ENCODE measurements at regions not wholly inside any gene's neighbourhood (a gene's known extent, or its start where the extent isn't known, plus 50 kb on each side); places are given as distances from the start of the nearest gene placed in this dataset.

DNA sequence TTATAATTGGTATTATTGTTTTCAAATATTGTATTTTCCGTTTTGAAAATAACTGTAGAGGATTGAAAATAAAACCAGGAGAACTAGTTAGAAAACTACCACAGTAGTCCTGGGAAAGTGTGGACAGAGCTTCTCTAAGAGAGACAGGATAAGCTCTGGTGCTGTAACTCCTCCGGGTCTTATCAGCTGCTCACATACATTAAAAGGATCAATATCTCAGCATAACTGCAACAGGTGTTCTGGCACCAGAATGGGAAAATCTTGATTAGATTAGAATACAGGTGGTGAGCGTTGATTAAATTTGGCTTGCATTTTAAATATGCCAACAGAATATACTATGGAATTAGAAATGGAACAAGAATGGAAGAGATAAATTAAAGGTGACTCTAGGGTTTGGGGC lies 1138.9 kb upstream of the ADGRB3 start:
- TF ChIP-seq, protein P1, sequence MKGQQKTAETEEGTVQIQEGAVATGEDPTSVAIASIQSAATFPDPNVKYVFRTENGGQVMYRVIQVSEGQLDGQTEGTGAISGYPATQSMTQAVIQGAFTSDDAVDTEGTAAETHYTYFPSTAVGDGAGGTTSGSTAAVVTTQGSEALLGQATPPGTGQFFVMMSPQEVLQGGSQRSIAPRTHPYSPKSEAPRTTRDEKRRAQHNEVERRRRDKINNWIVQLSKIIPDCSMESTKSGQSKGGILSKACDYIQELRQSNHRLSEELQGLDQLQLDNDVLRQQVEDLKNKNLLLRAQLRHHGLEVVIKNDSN (IDR thresholded peaks at IDR 0.05) = no peak
- TF ChIP-seq RAD21 (IDR thresholded peaks at IDR 0.05; ENCODE audit: low read depth) (no peak), TAF1 (IDR thresholded peaks at IDR 0.05; ENCODE audit: low read depth) (no peak), EP300 (IDR thresholded peaks at IDR 0.05; ENCODE audit: borderline replicate concordance) (no peak), EGR1 (IDR thresholded peaks at IDR 0.05) (no peak), NFIC (IDR thresholded peaks at IDR 0.05) (no peak), CEBPB (IDR thresholded peaks at IDR 0.05) (no peak), FOXM1 (IDR thresholded peaks at IDR 0.05; ENCODE audit: borderline replicate concordance, low read depth) (no peak), TCF12 (IDR thresholded peaks at IDR 0.05; ENCODE audit: low read depth) (no peak), YY1 (IDR thresholded peaks at IDR 0.05; ENCODE audit: low read depth) (no peak), TEAD4 (IDR thresholded peaks at IDR 0.05) (no peak), ZBTB7A (IDR thresholded peaks at IDR 0.05; ENCODE audit: low read depth) (no peak), CREB1 (IDR thresholded peaks at IDR 0.05; ENCODE audit: low read depth) (no peak)
- TF ChIP-seq, protein P2, sequence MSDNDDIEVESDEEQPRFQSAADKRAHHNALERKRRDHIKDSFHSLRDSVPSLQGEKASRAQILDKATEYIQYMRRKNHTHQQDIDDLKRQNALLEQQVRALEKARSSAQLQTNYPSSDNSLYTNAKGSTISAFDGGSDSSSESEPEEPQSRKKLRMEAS (IDR thresholded peaks at IDR 0.05) = no peak
- TF ChIP-seq, protein P3, sequence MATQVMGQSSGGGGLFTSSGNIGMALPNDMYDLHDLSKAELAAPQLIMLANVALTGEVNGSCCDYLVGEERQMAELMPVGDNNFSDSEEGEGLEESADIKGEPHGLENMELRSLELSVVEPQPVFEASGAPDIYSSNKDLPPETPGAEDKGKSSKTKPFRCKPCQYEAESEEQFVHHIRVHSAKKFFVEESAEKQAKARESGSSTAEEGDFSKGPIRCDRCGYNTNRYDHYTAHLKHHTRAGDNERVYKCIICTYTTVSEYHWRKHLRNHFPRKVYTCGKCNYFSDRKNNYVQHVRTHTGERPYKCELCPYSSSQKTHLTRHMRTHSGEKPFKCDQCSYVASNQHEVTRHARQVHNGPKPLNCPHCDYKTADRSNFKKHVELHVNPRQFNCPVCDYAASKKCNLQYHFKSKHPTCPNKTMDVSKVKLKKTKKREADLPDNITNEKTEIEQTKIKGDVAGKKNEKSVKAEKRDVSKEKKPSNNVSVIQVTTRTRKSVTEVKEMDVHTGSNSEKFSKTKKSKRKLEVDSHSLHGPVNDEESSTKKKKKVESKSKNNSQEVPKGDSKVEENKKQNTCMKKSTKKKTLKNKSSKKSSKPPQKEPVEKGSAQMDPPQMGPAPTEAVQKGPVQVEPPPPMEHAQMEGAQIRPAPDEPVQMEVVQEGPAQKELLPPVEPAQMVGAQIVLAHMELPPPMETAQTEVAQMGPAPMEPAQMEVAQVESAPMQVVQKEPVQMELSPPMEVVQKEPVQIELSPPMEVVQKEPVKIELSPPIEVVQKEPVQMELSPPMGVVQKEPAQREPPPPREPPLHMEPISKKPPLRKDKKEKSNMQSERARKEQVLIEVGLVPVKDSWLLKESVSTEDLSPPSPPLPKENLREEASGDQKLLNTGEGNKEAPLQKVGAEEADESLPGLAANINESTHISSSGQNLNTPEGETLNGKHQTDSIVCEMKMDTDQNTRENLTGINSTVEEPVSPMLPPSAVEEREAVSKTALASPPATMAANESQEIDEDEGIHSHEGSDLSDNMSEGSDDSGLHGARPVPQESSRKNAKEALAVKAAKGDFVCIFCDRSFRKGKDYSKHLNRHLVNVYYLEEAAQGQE (IDR thresholded peaks at IDR 0.05; ENCODE audit: low read depth) = no peak

DNA sequence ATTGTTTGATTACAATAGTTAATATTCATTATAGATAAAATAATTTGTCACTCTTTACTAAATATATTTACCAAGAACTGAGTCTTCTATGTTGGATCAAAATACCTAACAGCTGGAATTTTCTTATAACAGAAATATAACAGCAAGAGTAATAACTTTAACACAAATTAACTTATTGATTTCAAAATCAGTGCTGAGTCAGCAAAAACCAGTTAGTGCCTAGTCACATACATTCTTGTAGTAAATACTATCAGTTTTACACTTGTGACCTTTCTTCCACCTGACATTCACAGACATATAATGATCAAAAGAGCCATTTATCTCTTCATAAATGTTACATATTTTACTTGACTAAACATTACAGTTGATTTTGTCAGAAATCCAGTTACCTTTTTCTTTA lies 1141.4 kb upstream of the ADGRB3 start:
- TF ChIP-seq, protein P3 (IDR thresholded peaks at IDR 0.05; ENCODE audit: low read depth) = no peak
- no peak for TF ChIP-seq FOXM1 (IDR thresholded peaks at IDR 0.05; ENCODE audit: borderline replicate concordance, low read depth)
- TF ChIP-seq TCF12 (IDR thresholded peaks at IDR 0.05; ENCODE audit: low read depth) = no peak
- TF ChIP-seq, protein P2 (IDR thresholded peaks at IDR 0.05) = no peak
- no peak for TF ChIP-seq NFIC (IDR thresholded peaks at IDR 0.05)
- TF ChIP-seq CEBPB (IDR thresholded peaks at IDR 0.05) = no peak
- no peak for TF ChIP-seq ZBTB7A (IDR thresholded peaks at IDR 0.05; ENCODE audit: low read depth)
- no peak for TF ChIP-seq CREB1 (IDR thresholded peaks at IDR 0.05; ENCODE audit: low read depth)
- TF ChIP-seq TEAD4 (IDR thresholded peaks at IDR 0.05) = no peak
- TF ChIP-seq YY1 (IDR thresholded peaks at IDR 0.05; ENCODE audit: low read depth) = no peak
- TF ChIP-seq RAD21 (IDR thresholded peaks at IDR 0.05; ENCODE audit: low read depth) = no peak
- TF ChIP-seq EP300 (IDR thresholded peaks at IDR 0.05; ENCODE audit: borderline replicate concordance) = no peak
- TF ChIP-seq TAF1 (IDR thresholded peaks at IDR 0.05; ENCODE audit: low read depth) = no peak
- no peak for TF ChIP-seq EGR1 (IDR thresholded peaks at IDR 0.05)
- TF ChIP-seq, protein P1 (IDR thresholded peaks at IDR 0.05) = no peak

DNA sequence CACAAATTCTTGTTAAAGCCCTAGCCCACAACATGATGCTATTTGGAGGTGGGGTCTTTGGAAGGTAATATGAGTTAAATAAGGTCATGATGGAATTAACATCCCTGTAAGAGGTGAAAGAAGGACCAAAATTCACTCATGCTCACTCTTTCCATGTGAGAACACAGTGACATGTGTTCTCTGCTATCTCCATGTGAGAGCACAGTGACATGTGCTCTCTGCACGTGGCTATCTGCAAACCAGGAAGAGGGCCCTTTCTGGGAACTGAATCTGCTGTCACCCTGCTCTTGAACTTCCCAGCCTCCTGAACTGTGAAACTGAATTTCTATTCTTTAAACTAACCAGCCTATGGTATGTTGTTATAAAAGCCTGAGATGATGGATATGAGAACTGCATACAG lies 1159.4 kb upstream of the ADGRB3 start:
- TF ChIP-seq EP300 (IDR thresholded peaks at IDR 0.05; ENCODE audit: borderline replicate concordance) = no peak
- TF ChIP-seq, protein P1 (IDR thresholded peaks at IDR 0.05) = no peak
- no peak for TF ChIP-seq NFIC (IDR thresholded peaks at IDR 0.05)
- no peak for TF ChIP-seq ZBTB7A (IDR thresholded peaks at IDR 0.05; ENCODE audit: low read depth)
- TF ChIP-seq FOXM1 (IDR thresholded peaks at IDR 0.05; ENCODE audit: borderline replicate concordance, low read depth) = no peak
- TF ChIP-seq RAD21 (IDR thresholded peaks at IDR 0.05; ENCODE audit: low read depth) = no peak
- no peak for TF ChIP-seq TCF12 (IDR thresholded peaks at IDR 0.05; ENCODE audit: low read depth)

DNA sequence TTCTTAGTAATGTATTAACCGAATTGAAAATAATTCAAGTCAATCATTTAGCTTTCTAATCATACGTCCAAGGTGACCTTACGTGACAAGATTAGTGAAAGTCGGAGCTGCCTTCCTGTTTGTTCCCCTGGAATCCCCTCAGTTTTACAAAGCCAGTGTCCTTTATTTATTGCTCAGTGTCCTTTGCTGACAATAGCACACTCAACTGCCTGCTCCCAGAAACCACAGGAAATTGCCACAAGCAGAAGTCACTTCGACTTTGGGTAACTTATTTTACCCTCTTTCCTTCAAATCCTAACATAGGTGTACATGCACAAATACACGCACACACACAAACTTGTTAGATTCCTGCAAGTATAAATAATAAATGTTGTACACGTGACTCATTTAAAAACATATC lies 1167.7 kb upstream of the ADGRB3 start:
- no peak for TF ChIP-seq TEAD4 (IDR thresholded peaks at IDR 0.05)
- no peak for TF ChIP-seq NFIC (IDR thresholded peaks at IDR 0.05)
- TF ChIP-seq, protein P3 (IDR thresholded peaks at IDR 0.05; ENCODE audit: low read depth) = no peak
- TF ChIP-seq RAD21 (IDR thresholded peaks at IDR 0.05; ENCODE audit: low read depth) = no peak
